WTC11 (cell line): ENCODE measurements at regions not wholly inside any gene's neighbourhood (a gene's known extent, or its start where the extent isn't known, plus 50 kb on each side); places are given as distances from the start of the nearest gene placed in this dataset.

Experiments used
- ATAC-seq: fragments of 200-7000 bp; cut with Tn5 transposase; 2 replicates; pipeline ENCODE4 v1.10.0; 2021; ENCODE audit warnings: mild to moderate bottlenecking, moderate library complexity
- CTCF ChIA-PET: fragments of 300-600 bp; sonication (Branson Sonifier 250); formaldehyde crosslinking; loops from one replicate; lab custom pipeline; 2021; ENCODE audit warnings: antibody characterized with exemption; lab: Charles Lee
- POLR2A ChIA-PET: fragments of 350-600 bp; sonication (Branson Sonifier 250); formaldehyde crosslinking; loops from one replicate; lab custom pipeline; 2021; ENCODE audit warnings: antibody characterized with exemption; lab: Charles Lee
- DNase-seq: peaks from one replicate; pipeline ENCODE4 v3.0.0; 2021; ENCODE audit warnings: low spot score
- H3K27ac Mint-ChIP-seq: 2 replicates; pipeline ENCODE4 v1.8.0; 2021; ENCODE audit warnings: mixed read lengths
- H3K27me3 Mint-ChIP-seq: 2 replicates; pipeline ENCODE4 v1.8.0; 2021; ENCODE audit warnings: low read depth, mild to moderate bottlenecking, moderate library complexity, mixed read lengths
- H3K36me3 Mint-ChIP-seq: 2 replicates; pipeline ENCODE4 v1.8.0; 2021; ENCODE audit warnings: mixed read lengths
- H3K4me1 Mint-ChIP-seq: 2 replicates; pipeline ENCODE4 v1.8.0; 2022; ENCODE audit warnings: mixed read lengths
- H3K4me3 Mint-ChIP-seq: 2 replicates; pipeline ENCODE4 v1.8.0; 2021; ENCODE audit warnings: mild to moderate bottlenecking, moderate library complexity, mixed read lengths
- H3K9me3 Mint-ChIP-seq: 2 replicates; pipeline ENCODE4 v1.8.0; 2021; ENCODE audit warnings: mixed read lengths
- ATF1 ChIP-seq: sonication (generic); formaldehyde crosslinking; IDR thresholded peaks from 2 replicates; pipeline ENCODE4 v1.8.1; 2023; ENCODE audit warnings: mild to moderate bottlenecking, moderate library complexity, missing genetic modification reagents
- ESRRA ChIP-seq: sonication (generic); formaldehyde crosslinking; IDR thresholded peaks from 2 replicates; pipeline ENCODE4 v1.8.1; 2022; ENCODE audit warnings: mild to moderate bottlenecking, missing genetic modification reagents, borderline replicate concordance
- FOXJ3 ChIP-seq: sonication (generic); formaldehyde crosslinking; IDR thresholded peaks from 2 replicates; pipeline ENCODE4 v1.9.0; 2021; ENCODE audit warnings: missing genetic modification reagents, mild to moderate bottlenecking, borderline replicate concordance
- HMGA2 ChIP-seq: fragments of 250-450 bp; sonication (Bioruptor Pico); IDR thresholded peaks from 2 replicates; pipeline ENCODE4 v1.4.0; 2021; ENCODE audit warnings: mild to moderate bottlenecking, moderate library complexity
- IRF2 ChIP-seq: sonication (generic); formaldehyde crosslinking; IDR thresholded peaks from 2 replicates; pipeline ENCODE4 v1.8.0; 2022; ENCODE audit warnings: low read depth, missing genetic modification reagents, borderline replicate concordance
- NFE2L1 ChIP-seq: sonication (generic); formaldehyde crosslinking; IDR thresholded peaks from 2 replicates; pipeline ENCODE4 v1.8.1; 2023; ENCODE audit warnings: missing genetic modification reagents
- PRRX2 ChIP-seq: fragments of 250-450 bp; sonication (Bioruptor Pico); IDR thresholded peaks from 2 replicates; pipeline ENCODE4 v1.8.0; 2021; ENCODE audit warnings: mild to moderate bottlenecking
- SOX15 ChIP-seq: fragments of 250-450 bp; sonication (Bioruptor Pico); IDR thresholded peaks from 2 replicates; pipeline ENCODE4 v1.9.0; 2021; ENCODE audit warnings: mild to moderate bottlenecking
- TP53 ChIP-seq: sonication (generic); formaldehyde crosslinking; IDR thresholded peaks from 2 replicates; pipeline ENCODE4 v1.8.1; 2023; ENCODE audit warnings: mild to moderate bottlenecking, missing genetic modification reagents
- ZNF232 ChIP-seq: sonication (generic); formaldehyde crosslinking; IDR thresholded peaks from 2 replicates; pipeline ENCODE4 v1.8.0; 2022; ENCODE audit warnings: mild to moderate bottlenecking, missing genetic modification reagents
- ZNF263 ChIP-seq: sonication (generic); formaldehyde crosslinking; IDR thresholded peaks from 2 replicates; pipeline ENCODE4 v1.8.1; 2022; ENCODE audit warnings: low read depth, mild to moderate bottlenecking, moderate library complexity, missing genetic modification reagents
- ZNF317 ChIP-seq: sonication (generic); formaldehyde crosslinking; IDR thresholded peaks from 2 replicates; pipeline ENCODE4 v1.8.1; 2023; ENCODE audit warnings: low read depth, mild to moderate bottlenecking, moderate library complexity, missing genetic modification reagents, borderline replicate concordance
- ZNF416 ChIP-seq: fragments of 250-450 bp; sonication (Bioruptor Pico); IDR thresholded peaks from 2 replicates; pipeline ENCODE4 v1.9.0; 2021; ENCODE audit warnings: mild to moderate bottlenecking, inconsistent platforms
- TF ChIP-seq, protein P1 (sequence below): sonication (generic); formaldehyde crosslinking; conservative IDR thresholded peaks from 2 replicates; pipeline ENCODE4 v1.8.1; 2022; ENCODE audit warnings: mild to moderate bottlenecking, missing genetic modification reagents
- TF ChIP-seq, protein P2 (sequence below): sonication (generic); formaldehyde crosslinking; IDR thresholded peaks from 2 replicates; pipeline ENCODE4 v1.8.1; 2022; ENCODE audit warnings: missing genetic modification reagents, borderline replicate concordance
- TF ChIP-seq, protein P3 (sequence below): sonication (generic); formaldehyde crosslinking; IDR thresholded peaks from 2 replicates; pipeline ENCODE4 v1.8.1; 2023; ENCODE audit warnings: mild to moderate bottlenecking, missing genetic modification reagents, moderate library complexity
- TF ChIP-seq, protein P4 (sequence below): fragments of 250-450 bp; sonication (Bioruptor Pico); IDR thresholded peaks from 2 replicates; pipeline ENCODE4 v1.9.0; 2021; ENCODE audit warnings: moderate library complexity, mild to moderate bottlenecking, inconsistent platforms, borderline replicate concordance
- TF ChIP-seq, protein P5 (sequence below): sonication (generic); formaldehyde crosslinking; IDR thresholded peaks from 2 replicates; pipeline ENCODE4 v1.8.1; 2022; ENCODE audit warnings: low read depth, missing genetic modification reagents, borderline replicate concordance
- TF ChIP-seq, protein P6 (sequence below): fragments of 250-450 bp; sonication (Bioruptor Pico); conservative IDR thresholded peaks from 2 replicates; pipeline ENCODE4 v1.9.0; 2021; ENCODE audit warnings: mild to moderate bottlenecking
- TF ChIP-seq, protein P7 (sequence below): fragments of 250-450 bp; sonication (Bioruptor Pico); IDR thresholded peaks from 2 replicates; pipeline ENCODE4 v1.9.0; 2021; ENCODE audit warnings: mild to moderate bottlenecking

DNA sequence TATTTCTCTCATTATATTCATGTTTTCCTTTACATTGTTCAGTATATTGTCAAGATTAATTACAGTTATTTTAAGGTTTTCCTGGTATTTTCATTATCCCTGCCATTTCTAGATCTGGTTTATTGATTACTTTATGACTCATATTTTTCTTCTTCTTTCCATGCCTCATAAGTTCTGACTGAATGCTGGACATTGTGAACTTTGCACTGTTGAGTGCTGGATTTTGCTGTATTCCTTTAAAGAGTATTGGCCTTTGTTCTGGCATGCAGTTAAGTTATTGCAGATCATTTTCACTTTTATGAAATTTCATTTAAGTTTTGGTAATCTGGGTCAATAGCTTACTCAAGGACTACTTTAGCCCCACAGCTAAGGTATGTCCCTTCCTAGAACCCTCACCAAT lies 73.1 kb downstream of the KLF6 start (continued):
- TF ChIP-seq, protein P1, sequence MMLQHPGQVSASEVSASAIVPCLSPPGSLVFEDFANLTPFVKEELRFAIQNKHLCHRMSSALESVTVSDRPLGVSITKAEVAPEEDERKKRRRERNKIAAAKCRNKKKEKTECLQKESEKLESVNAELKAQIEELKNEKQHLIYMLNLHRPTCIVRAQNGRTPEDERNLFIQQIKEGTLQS (CRISPR knock-in tag) = no peak
- TF ChIP-seq, protein P2, sequence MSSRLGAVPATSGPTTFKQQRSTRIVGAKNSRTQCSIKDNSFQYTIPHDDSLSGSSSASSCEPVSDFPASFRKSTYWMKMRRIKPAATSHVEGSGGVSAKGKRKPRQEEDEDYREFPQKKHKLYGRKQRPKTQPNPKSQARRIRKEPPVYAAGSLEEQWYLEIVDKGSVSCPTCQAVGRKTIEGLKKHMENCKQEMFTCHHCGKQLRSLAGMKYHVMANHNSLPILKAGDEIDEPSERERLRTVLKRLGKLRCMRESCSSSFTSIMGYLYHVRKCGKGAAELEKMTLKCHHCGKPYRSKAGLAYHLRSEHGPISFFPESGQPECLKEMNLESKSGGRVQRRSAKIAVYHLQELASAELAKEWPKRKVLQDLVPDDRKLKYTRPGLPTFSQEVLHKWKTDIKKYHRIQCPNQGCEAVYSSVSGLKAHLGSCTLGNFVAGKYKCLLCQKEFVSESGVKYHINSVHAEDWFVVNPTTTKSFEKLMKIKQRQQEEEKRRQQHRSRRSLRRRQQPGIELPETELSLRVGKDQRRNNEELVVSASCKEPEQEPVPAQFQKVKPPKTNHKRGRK (CRISPR knock-in tag) = no peak
- no peak for TF ChIP-seq ZNF232

DNA sequence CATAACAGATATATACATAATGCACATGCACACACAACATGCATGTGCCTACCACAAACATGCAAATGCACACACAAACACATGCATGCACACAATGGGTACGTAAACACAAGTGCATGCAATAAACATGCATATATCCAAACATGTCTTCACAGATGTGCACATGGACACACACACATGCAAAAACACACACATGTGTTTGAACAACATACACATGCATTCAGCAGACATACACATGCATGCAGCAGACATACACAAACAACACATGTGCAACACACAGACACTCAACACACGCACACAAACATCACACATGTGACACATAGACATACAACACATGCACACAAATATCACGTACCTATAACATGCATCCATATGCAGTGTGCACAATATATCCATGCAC lies 74.2 kb downstream of the KLF6 start:
- H3K27ac Mint-ChIP-seq = no peak overlapping the region
- H3K36me3 Mint-ChIP-seq = peaks cover 9% of the 10 kb centered on the region
- H3K9me3 Mint-ChIP-seq = peaks cover 36% of the 10 kb centered on the region
- ChIA-PET POLR2A (no interaction called here), CTCF (no interaction called here)
- peaks cover 6% of the 10 kb centered on the region; the same call in 1 of the 2 replicates for H3K4me1 Mint-ChIP-seq
- H3K4me3 Mint-ChIP-seq = no peak overlapping the region
- H3K27me3 Mint-ChIP-seq = no peaks in the 10 kb centered on the region
- TF ChIP-seq NFE2L1 (0 out of 2 replicates have a peak, but pooled peaks have one; percentile 45), SOX15 (no peak)
- TF ChIP-seq, protein P3, sequence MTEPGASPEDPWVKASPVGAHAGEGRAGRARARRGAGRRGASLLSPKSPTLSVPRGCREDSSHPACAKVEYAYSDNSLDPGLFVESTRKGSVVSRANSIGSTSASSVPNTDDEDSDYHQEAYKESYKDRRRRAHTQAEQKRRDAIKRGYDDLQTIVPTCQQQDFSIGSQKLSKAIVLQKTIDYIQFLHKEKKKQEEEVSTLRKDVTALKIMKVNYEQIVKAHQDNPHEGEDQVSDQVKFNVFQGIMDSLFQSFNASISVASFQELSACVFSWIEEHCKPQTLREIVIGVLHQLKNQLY (CRISPR knock-in tag) = no peak
- ATAC-seq (no peak), DNase-seq (no peak)

DNA sequence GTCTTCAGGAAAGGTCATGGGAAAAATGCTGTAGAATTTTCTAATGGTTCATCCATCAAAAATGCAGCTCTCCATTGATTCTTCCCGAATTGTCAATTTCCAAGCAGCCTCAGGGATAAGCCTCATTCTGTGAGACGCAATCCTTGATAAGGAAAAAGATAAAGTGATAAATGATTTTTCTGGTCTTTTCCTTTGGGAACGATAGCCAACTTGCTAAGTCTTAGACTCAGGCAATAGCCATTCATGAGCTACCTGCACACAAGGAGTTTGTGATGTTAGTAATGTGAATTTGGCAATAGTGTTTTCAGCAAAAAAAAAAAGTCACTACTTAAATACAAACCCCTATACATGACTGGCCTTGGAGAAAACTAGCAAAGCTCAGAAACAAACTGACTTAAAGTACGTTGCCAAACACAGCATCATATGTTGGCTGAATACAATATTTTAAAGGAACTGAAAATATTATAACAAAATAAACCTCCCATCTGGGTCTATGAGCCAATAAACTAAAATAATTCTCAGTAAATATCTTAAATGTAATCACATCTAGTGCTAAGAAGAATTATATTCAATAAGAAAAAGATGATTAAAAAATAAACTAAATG lies 75.5 kb downstream of the KLF6 start:
- POLR2A ChIA-PET = no interaction called here
- CTCF ChIA-PET = no interaction called here

More for the DNA sequence above, 75.5 kb downstream of the KLF6 start:
- no peak for DNase-seq
- ATAC-seq = no peak
- TF ChIP-seq, protein P4, sequence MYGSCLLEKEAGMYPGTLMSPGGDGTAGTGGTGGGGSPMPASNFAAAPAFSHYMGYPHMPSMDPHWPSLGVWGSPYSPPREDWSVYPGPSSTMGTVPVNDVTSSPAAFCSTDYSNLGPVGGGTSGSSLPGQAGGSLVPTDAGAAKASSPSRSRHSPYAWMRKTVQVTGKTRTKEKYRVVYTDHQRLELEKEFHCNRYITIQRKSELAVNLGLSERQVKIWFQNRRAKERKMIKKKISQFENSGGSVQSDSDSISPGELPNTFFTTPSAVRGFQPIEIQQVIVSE (CRISPR knock-in tag) = no peak
- no peak for TF ChIP-seq HMGA2 (CRISPR knock-in tag)
- TF ChIP-seq, protein P1 (CRISPR knock-in tag) = no peak
- no peak for TF ChIP-seq ZNF416 (CRISPR knock-in tag)
- TF ChIP-seq, protein P5, sequence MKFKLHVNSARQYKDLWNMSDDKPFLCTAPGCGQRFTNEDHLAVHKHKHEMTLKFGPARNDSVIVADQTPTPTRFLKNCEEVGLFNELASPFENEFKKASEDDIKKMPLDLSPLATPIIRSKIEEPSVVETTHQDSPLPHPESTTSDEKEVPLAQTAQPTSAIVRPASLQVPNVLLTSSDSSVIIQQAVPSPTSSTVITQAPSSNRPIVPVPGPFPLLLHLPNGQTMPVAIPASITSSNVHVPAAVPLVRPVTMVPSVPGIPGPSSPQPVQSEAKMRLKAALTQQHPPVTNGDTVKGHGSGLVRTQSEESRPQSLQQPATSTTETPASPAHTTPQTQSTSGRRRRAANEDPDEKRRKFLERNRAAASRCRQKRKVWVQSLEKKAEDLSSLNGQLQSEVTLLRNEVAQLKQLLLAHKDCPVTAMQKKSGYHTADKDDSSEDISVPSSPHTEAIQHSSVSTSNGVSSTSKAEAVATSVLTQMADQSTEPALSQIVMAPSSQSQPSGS (CRISPR knock-in tag) = no peak
- TF ChIP-seq ZNF317 (CRISPR knock-in tag) = no peak
- TF ChIP-seq FOXJ3 = no peak
- TF ChIP-seq, protein P6, sequence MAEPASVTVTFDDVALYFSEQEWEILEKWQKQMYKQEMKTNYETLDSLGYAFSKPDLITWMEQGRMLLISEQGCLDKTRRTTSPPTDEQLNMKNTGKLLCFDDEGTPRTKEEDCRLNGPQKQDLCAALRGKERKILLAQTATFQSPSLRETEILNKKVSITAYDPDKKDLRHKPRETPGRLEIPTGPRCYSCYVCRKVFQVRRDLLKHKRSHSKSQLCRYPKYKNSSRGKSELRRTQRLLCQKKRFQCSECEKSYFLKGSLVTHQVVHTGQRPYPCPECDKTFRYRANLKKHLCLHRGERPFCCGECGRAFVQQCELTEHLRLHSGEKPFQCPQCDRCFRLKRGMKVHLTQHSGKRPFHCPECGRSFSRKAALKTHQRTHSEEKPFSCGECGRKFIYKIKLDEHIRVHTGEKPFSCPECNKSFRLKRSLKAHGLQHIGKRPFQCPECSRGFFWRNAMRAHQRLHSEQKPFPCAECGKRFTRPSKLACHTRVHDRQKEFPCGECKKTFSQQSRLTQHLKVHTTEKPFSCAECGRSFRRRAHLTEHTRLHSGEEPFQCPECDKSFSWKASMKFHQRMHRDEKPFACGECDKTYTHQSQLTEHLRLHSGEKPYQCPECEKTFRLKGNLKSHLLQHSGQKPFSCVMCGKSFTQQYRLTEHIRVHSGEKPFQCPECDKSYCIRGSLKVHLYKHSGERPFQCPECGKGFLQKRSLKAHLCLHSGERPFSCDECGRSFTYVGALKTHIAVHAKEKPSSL (CRISPR knock-in tag) = no peak
- TF ChIP-seq PRRX2 = no peak
- no peak for TF ChIP-seq ESRRA (CRISPR knock-in tag)
- TF ChIP-seq IRF2 (CRISPR knock-in tag) = no peak
- TF ChIP-seq ZNF263 (CRISPR knock-in tag) = no peak
- TF ChIP-seq TP53 (CRISPR knock-in tag) = no peak
- TF ChIP-seq, protein P7, sequence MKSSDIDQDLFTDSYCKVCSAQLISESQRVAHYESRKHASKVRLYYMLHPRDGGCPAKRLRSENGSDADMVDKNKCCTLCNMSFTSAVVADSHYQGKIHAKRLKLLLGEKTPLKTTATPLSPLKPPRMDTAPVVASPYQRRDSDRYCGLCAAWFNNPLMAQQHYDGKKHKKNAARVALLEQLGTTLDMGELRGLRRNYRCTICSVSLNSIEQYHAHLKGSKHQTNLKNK (CRISPR knock-in tag) = no peak
- no peak for TF ChIP-seq ATF1 (CRISPR knock-in tag)
- Mint-ChIP-seq H3K4me3 (no peak overlapping the region), H3K36me3 (peaks cover 9% of the 10 kb centered on the region), H3K27ac (no peak overlapping the region), H3K9me3 (peaks cover 36% of the 10 kb centered on the region), H3K27me3 (no peaks in the 10 kb centered on the region), H3K4me1 (peaks cover 6% of the 10 kb centered on the region; the same call in 1 of the 2 replicates)
